ENCODE measurements at regions not wholly inside any gene's neighbourhood (a gene's known extent, or its start where the extent isn't known, plus 50 kb on each side); places are given as distances from the start of the nearest gene placed in this dataset.

DNA sequence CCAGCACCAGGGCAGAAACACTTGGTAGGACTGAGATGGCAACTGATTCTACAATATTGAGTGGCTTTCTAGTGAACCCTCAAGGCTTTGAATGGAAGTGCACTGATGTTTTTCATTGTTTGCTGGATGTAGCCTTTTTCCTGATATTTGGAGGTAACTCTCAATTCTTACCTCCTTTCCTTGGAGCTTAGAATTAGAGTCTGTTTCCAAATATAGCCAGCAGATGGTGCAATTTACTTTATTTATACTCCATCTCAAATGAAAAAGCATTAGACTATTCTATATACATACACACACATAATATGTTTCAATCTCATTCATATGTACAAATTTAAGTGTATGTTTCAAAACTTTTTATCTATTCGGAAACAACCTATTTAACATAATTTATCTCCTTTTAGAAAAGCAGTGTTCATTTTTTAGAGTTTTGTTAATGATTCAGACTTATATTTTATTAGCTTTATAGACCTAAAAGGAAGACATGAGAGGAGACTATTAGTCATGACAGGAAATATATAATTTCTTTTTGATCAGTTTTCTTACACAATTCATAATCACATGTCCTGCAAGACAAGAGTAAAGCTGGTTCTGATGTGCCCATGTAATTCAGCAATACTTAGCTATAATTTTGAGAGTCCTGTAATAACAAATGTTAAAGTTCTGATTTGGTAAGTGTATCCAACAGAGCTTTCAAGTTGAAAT is 124.8 kb downstream of the NUP35 start:
- Histone ChIP-seq H3K4me1 (ENCODE audit: control insufficient read depth, low read depth, low read length) (peaks cover 3% of the 10 kb centered on the region), H3K9ac (ENCODE audit: low read length) (no peak overlapping the region), H3K27me3 (ENCODE audit: control insufficient read depth, insufficient read depth, low read length) (no peaks in the 10 kb centered on the region), H3K27ac (ENCODE audit: low read length) (no peak overlapping the region), H3K4me3 (ENCODE audit: low read length) (no peak overlapping the region), H3K9me3 (ENCODE audit: control insufficient read depth, low read depth, low read length) (no peaks in the 10 kb centered on the region), H3K36me3 (ENCODE audit: control insufficient read depth, low read depth, low read length) (no peaks in the 10 kb centered on the region)

DNA sequence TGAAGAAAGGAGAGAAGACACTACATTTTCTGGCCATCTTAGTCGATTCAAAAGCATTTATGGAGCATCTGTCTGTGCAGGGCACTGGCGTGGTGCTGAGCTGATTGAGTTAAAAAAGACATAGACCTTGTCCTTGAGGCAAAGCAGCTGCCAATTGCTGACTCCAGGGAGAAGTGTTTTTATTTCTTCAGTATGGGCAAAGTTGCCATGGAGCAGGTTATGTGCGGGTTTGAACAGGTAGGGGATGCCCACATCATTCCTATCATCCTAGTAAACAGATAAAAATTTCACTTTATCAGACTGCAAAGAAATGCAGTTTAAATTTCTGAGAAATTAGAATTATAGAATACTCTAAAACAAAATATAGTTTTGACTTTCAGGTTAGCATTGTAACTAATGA is 125.8 kb downstream of the NUP35 start:
- Histone ChIP-seq H3K4me3 (ENCODE audit: low read length) (no peak overlapping the region), H3K27me3 (ENCODE audit: control insufficient read depth, insufficient read depth, low read length) (no peaks in the 10 kb centered on the region), H3K36me3 (ENCODE audit: control insufficient read depth, low read depth, low read length) (no peaks in the 10 kb centered on the region), H3K4me1 (ENCODE audit: control insufficient read depth, low read depth, low read length) (no peaks in the 10 kb centered on the region), H3K9me3 (ENCODE audit: control insufficient read depth, low read depth, low read length) (no peaks in the 10 kb centered on the region), H3K27ac (ENCODE audit: low read length) (no peak overlapping the region), H3K9ac (ENCODE audit: low read length) (no peak overlapping the region)

DNA sequence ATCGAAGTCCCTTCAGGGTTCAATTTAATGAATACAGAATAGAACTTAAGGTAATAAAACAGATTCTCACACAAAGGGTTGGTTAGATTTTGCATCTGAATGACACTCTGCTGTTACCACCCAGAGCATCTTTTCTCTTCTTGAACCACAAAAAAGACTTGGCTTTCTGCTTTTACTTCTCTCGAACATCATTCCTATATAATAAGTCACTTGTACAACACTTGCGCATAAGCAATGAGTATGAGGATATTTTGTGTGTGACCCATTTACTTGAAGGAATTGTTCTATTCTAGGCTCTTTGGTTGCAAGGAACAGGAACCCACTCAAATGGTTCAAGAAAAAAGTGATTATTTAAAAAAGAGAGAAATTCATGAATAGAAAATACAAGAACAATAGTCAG is 126.2 kb downstream of the NUP35 start:
- Histone ChIP-seq H3K27me3 (ENCODE audit: control insufficient read depth, insufficient read depth, low read length) (no peaks in the 10 kb centered on the region), H3K9ac (ENCODE audit: low read length) (no peak overlapping the region), H3K4me1 (ENCODE audit: control insufficient read depth, low read depth, low read length) (no peaks in the 10 kb centered on the region), H3K9me3 (ENCODE audit: control insufficient read depth, low read depth, low read length) (no peaks in the 10 kb centered on the region), H3K36me3 (ENCODE audit: control insufficient read depth, low read depth, low read length) (no peaks in the 10 kb centered on the region), H3K4me3 (ENCODE audit: low read length) (no peak overlapping the region), H3K27ac (ENCODE audit: low read length) (no peak overlapping the region)

DNA sequence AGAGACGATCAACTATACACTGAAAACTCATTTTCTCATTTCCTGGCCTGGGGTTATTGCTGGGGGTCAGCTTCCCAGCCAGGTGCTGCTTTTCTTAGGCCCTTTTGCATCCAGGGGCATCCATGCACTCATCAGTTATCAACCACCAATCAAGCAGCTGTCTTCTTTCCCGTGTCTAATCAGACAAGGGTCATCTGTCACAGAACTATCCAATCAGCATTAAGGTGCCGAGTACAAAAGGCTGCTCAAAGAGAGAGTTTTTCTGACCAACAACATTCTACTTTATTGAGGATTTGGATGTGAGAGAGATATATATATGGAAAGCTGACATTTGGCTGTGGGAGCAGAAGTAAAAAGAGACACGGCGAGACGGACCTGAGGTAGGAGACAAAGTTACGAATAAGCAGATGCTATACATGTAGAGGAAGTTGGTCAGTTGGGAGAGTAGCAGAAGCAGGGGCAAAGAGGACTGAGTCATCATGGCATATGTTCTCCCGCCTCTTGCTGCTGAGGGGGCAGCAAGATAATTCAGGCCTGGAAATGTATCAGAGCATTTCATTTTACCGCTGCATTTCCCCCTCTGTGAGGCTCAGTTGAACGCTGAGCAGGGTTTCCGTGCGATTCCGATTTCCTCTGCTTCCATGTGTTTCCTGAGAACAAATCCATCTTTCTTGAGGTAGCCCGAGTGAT is 129.3 kb downstream of the NUP35 start:
- Histone ChIP-seq H3K27ac (ENCODE audit: low read length) (no peak overlapping the region), H3K9ac (ENCODE audit: low read length) (no peak overlapping the region), H3K4me1 (ENCODE audit: control insufficient read depth, low read depth, low read length) (no peaks in the 10 kb centered on the region), H3K36me3 (ENCODE audit: control insufficient read depth, low read depth, low read length) (no peaks in the 10 kb centered on the region), H3K4me3 (ENCODE audit: low read length) (no peak overlapping the region), H3K9me3 (ENCODE audit: control insufficient read depth, low read depth, low read length) (no peaks in the 10 kb centered on the region), H3K27me3 (ENCODE audit: control insufficient read depth, insufficient read depth, low read length) (no peaks in the 10 kb centered on the region)

DNA sequence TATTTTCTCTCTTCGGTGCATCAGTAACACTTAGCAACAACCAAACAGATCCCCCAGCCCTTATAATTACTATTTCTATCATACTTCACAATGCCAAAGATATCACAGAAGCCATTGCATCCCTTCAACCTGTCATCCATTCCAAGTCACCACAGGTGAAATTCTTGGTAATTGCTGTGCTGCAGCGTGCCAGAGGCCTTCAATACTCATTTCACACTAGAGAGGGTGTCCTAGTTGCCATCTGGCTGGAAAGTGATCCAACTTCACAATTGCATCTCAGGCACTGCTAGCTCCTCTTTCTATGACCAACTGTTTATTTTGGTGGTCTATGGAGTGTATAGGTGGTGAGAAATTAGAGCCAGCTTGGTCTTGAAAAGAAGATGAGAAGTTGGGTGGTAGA is 131.2 kb downstream of the NUP35 start:
- Histone ChIP-seq H3K4me3 (ENCODE audit: low read length) (no peak overlapping the region), H3K36me3 (ENCODE audit: control insufficient read depth, low read depth, low read length) (no peaks in the 10 kb centered on the region), H3K4me1 (ENCODE audit: control insufficient read depth, low read depth, low read length) (no peaks in the 10 kb centered on the region), H3K9ac (ENCODE audit: low read length) (no peak overlapping the region), H3K9me3 (ENCODE audit: control insufficient read depth, low read depth, low read length) (no peaks in the 10 kb centered on the region), H3K27me3 (ENCODE audit: control insufficient read depth, insufficient read depth, low read length) (no peaks in the 10 kb centered on the region), H3K27ac (ENCODE audit: low read length) (no peak overlapping the region)

DNA sequence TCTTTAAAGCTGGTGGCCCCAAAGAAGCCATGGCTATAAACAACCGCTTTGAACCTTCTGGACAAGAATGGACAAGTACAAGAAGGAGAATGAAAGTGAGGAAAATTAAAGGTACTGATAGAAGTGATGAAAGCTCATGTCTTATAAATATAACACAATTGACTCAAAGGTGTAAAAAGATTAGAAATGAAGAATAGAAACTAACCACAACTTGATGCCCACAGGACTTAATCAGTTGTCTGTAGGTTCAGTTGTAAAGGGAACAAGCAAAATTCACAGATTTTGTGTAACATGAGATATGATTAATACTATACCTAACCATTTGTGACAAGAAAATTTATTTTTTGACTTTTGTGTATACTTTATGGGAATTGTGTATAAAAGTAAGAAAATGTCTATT is 135.7 kb downstream of the NUP35 start:
- Histone ChIP-seq H3K9me3 (ENCODE audit: control insufficient read depth, low read depth, low read length) (no peaks in the 10 kb centered on the region), H3K4me1 (ENCODE audit: control insufficient read depth, low read depth, low read length) (no peaks in the 10 kb centered on the region), H3K9ac (ENCODE audit: low read length) (no peak overlapping the region), H3K27me3 (ENCODE audit: control insufficient read depth, insufficient read depth, low read length) (no peaks in the 10 kb centered on the region), H3K27ac (ENCODE audit: low read length) (no peak overlapping the region), H3K36me3 (ENCODE audit: control insufficient read depth, low read depth, low read length) (no peaks in the 10 kb centered on the region), H3K4me3 (ENCODE audit: low read length) (no peak overlapping the region)

DNA sequence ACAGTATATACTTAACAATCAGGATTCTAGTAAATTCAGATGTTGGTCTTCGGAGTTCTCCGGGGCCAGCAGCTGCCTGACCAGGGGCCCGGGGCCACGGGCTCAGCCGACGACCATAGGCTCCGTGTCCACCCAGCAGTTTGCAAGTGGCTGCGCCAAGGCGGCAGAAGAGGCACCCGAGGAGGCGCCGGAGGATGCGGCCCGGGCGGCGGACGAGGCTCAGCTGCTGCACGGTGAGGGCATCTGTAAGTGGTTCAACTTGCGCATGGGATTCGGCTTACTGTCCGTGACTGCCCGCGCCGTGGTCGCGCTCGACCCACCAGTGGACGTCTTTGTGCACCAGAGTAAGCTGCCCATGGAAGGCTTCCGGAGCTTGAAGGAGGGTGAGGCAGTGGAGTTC is 136.3 kb downstream of the NUP35 start:
- no peaks in the 10 kb centered on the region for H3K36me3 ChIP-seq (ENCODE audit: control insufficient read depth, low read depth, low read length)

DNA sequence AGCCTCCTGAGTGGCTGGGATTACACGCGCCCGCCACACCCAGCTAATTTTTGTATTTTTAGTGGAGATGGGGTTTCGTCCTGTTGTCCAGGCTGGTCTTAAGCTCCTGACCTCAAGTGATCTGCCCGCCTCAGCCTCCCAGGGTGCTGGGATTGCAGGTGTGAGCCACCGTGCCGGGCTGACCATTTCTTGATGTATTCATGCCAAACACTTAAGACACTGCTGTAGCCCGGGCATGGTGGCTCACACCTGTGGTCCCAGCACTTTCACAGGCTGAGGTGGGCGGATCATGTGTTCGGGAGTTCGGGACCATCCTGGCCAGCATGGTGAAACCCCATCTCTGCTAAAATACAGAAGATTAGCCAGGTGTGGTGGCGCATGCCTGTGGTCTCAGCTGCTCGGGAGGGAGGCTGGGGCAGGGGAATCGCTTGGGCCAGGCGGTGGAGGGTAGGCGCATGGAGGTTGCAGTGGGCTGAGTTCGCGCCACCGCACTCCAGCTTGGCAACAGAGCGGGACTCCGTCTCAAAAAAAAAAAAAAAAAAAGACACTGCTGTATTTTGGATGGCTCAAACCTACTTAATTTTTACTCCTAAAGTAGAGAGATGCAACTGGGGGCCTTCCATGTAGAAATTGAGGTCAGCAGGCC is 140.8 kb downstream of the NUP35 start:
- Histone ChIP-seq H3K36me3 (ENCODE audit: control insufficient read depth, low read depth, low read length) (no peaks in the 10 kb centered on the region), H3K27me3 (ENCODE audit: control insufficient read depth, insufficient read depth, low read length) (no peaks in the 10 kb centered on the region), H3K9ac (ENCODE audit: low read length) (no peak overlapping the region), H3K4me3 (ENCODE audit: low read length) (no peak overlapping the region), H3K4me1 (ENCODE audit: control insufficient read depth, low read depth, low read length) (no peaks in the 10 kb centered on the region), H3K9me3 (ENCODE audit: control insufficient read depth, low read depth, low read length) (no peaks in the 10 kb centered on the region), H3K27ac (ENCODE audit: low read length) (no peak overlapping the region)

More for the DNA sequence above, 136.3 kb downstream of the NUP35 start:
- no peak overlapping the region for H3K27ac ChIP-seq (ENCODE audit: low read length)
- H3K9me3 ChIP-seq (ENCODE audit: control insufficient read depth, low read depth, low read length), result no peaks in the 10 kb centered on the region
- H3K4me3 ChIP-seq (ENCODE audit: low read length), result no peak overlapping the region
- H3K27me3 ChIP-seq (ENCODE audit: control insufficient read depth, insufficient read depth, low read length), result no peaks in the 10 kb centered on the region
- no peak overlapping the region for H3K9ac ChIP-seq (ENCODE audit: low read length)
- no peaks in the 10 kb centered on the region for H3K4me1 ChIP-seq (ENCODE audit: control insufficient read depth, low read depth, low read length)

DNA sequence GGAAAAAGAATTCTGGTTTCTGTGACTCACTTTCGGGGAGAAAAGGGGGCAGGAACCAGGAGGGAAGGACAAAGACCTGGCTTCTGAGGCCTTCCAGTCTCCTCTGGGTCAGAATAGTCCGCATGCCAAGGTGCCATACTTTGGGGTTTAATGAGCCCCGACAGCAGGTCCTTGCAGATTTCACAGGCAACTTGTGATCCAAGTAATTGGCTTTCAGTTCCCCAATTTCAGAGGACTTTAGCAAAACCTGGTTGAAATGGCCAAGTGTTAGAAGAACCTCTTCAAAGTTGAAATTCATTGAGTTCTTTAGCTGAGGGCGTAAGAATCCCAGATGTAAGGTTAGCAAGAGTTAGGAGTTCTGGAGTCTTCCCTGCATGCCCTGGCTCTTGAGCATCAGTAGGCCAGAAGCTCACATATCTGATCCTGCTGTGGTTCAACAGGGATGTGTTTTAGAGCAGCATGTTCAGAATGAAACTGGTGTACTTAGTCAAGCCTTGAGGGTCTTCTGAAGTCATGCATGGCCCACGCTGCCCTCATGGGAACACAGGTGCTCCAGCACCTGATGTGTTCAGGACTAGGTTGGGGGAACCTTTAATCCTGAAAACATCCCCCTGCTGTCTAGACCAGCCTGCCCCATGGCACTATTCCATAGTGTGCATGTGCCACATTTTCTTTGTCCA is 143.0 kb downstream of the NUP35 start:
- no peak overlapping the region for H3K27ac ChIP-seq (ENCODE audit: low read length)
- no peak overlapping the region for H3K9ac ChIP-seq (ENCODE audit: low read length)
- H3K27me3 ChIP-seq (ENCODE audit: control insufficient read depth, insufficient read depth, low read length), result no peaks in the 10 kb centered on the region
- H3K9me3 ChIP-seq (ENCODE audit: control insufficient read depth, low read depth, low read length), result no peaks in the 10 kb centered on the region
- no peak overlapping the region for H3K4me3 ChIP-seq (ENCODE audit: low read length)
- H3K36me3 ChIP-seq (ENCODE audit: control insufficient read depth, low read depth, low read length), result no peaks in the 10 kb centered on the region
- H3K4me1 ChIP-seq (ENCODE audit: control insufficient read depth, low read depth, low read length), result no peaks in the 10 kb centered on the region

DNA sequence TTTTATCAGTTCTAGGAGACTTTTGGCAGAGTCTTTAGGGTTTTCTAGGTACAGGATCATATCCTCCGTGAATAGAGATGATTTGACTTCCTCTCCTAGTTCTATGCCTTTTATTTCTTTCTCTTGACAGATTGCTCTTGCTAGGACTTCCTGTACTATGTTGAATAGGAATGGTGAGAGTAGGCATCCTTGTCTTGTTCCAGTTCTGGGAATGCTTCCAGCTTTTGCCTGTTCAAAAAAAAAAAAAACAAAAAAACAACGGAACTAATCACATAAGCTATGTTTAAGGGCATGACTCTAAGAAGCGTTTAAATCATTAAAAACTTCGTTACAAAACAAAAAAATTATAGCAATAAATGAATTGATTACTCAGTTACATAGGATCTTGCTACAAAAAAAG is 145.7 kb downstream of the NUP35 start:
- Histone ChIP-seq H3K36me3 (ENCODE audit: control insufficient read depth, low read depth, low read length) (no peaks in the 10 kb centered on the region), H3K9me3 (ENCODE audit: control insufficient read depth, low read depth, low read length) (no peaks in the 10 kb centered on the region), H3K4me1 (ENCODE audit: control insufficient read depth, low read depth, low read length) (no peaks in the 10 kb centered on the region), H3K27ac (ENCODE audit: low read length) (no peak overlapping the region), H3K4me3 (ENCODE audit: low read length) (no peak overlapping the region), H3K9ac (ENCODE audit: low read length) (no peak overlapping the region), H3K27me3 (ENCODE audit: control insufficient read depth, insufficient read depth, low read length) (no peaks in the 10 kb centered on the region)

DNA sequence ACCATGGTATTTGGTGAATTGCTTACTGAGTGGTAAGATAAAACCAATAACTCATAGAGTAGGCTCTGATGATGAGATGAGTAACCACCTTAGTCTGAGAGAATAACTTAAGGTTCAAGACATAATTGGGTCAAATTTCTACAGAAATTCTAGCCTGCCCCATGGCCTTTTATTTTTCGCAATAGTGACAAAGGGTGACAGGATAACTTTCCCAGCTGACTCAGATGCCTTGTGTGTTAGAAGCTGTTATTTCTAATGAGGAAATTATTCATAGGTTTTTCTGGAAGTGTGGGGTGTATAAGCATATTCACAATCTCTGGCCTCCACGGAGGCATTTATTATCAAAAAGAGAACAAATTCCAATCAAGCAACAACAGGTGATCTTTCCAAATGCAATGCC is 159.0 kb downstream of the NUP35 start:
- no peak overlapping the region for H3K9ac ChIP-seq (ENCODE audit: low read length)
- no peaks in the 10 kb centered on the region for H3K9me3 ChIP-seq (ENCODE audit: control insufficient read depth, low read depth, low read length)
- H3K27ac ChIP-seq (ENCODE audit: low read length), result no peak overlapping the region
- no peaks in the 10 kb centered on the region for H3K4me1 ChIP-seq (ENCODE audit: control insufficient read depth, low read depth, low read length)
- H3K4me3 ChIP-seq (ENCODE audit: low read length), result no peak overlapping the region
- H3K27me3 ChIP-seq (ENCODE audit: control insufficient read depth, insufficient read depth, low read length), result no peaks in the 10 kb centered on the region
- H3K36me3 ChIP-seq (ENCODE audit: control insufficient read depth, low read depth, low read length), result no peaks in the 10 kb centered on the region

Data from iPS-18a (cell line).